GM23338 (cell line): ENCODE measurements at regions not wholly inside any gene's neighbourhood (a gene's known extent, or its start where the extent isn't known, plus 50 kb on each side); places are given as distances from the start of the nearest gene placed in this dataset.

ENCODE experiments used
- ATAC-seq: fragments of 200-7000 bp; cut with Tn5 transposase; 3 replicates; pipeline ENCODE4 v1.9.1; 2020
- DNase-seq: peaks from one replicate; pipeline ENCODE4 v3.0.0-alpha.2; 2015; ENCODE audit warnings: low spot score
- H2AFZ ChIP-seq: fragments of 200-600 bp; sonication (generic); 2 replicates; pipeline ENCODE4 v1.8.0; 2016; ENCODE audit warnings: antibody characterized with exemption, mild to moderate bottlenecking, moderate library complexity
- H3F3A ChIP-seq: fragments of 200-600 bp; sonication (generic); replicated peaks from 2 replicates; pipeline ENCODE4 v1.8.0; 2017; ENCODE audit warnings: antibody characterized with exemption, mixed run types, low read depth
- H3K27ac ChIP-seq: fragments of 200-600 bp; sonication (generic); 2 replicates; pipeline ENCODE4 v1.6.1; 2016; ENCODE audit warnings: low read depth
- H3K27me3 ChIP-seq: fragments of 200-600 bp; sonication (generic); 2 replicates; pipeline ENCODE4 v1.8.0; 2016; ENCODE audit warnings: mild to moderate bottlenecking, mixed run types, moderate library complexity; ENCODE audit not compliant: insufficient read depth
- H3K36me3 ChIP-seq: fragments of 200-600 bp; sonication (generic); 2 replicates; pipeline ENCODE4 v1.8.0; 2016; ENCODE audit warnings: mild to moderate bottlenecking; ENCODE audit not compliant: insufficient read depth
- H3K4me1 ChIP-seq: fragments of 200-600 bp; sonication (generic); 2 replicates; pipeline ENCODE4 v1.8.0; 2016; ENCODE audit warnings: mild to moderate bottlenecking, moderate library complexity; ENCODE audit not compliant: insufficient read depth
- H3K4me2 ChIP-seq: fragments of 200-600 bp; sonication (generic); 2 replicates; pipeline ENCODE4 v1.7.1; 2017; ENCODE audit warnings: mixed run types
- H3K4me3 ChIP-seq: fragments of 200-600 bp; sonication (generic); 2 replicates; pipeline ENCODE4 v1.6.1; 2016; ENCODE audit warnings: mixed run types
- H3K79me2 ChIP-seq: fragments of 200-600 bp; sonication (generic); replicated peaks from 2 replicates; pipeline ENCODE4 v1.8.0; 2017; ENCODE audit warnings: mild to moderate bottlenecking; ENCODE audit not compliant: insufficient read depth
- H3K9me2 ChIP-seq: fragments of 200-600 bp; sonication (generic); 2 replicates; pipeline ENCODE4 v1.8.0; 2017; ENCODE audit not compliant: insufficient read depth
- H4K20me1 ChIP-seq: fragments of 200-600 bp; sonication (generic); replicated peaks from 2 replicates; pipeline ENCODE4 v1.8.0; 2017; ENCODE audit warnings: mild to moderate bottlenecking; ENCODE audit not compliant: insufficient read depth
- H3K27ac Mint-ChIP-seq: 2 replicates; pipeline ENCODE4 v1.8.0; 2020; ENCODE audit warnings: inconsistent platforms, mild to moderate bottlenecking, moderate library complexity, mixed read lengths
- H3K27me3 Mint-ChIP-seq: 3 replicates; pipeline ENCODE4 v1.8.0; 2022; ENCODE audit warnings: low read depth, mild to moderate bottlenecking, moderate library complexity, mixed read lengths, inconsistent platforms; ENCODE audit not compliant: insufficient read depth, poor library complexity
- H3K36me3 Mint-ChIP-seq: 3 replicates; pipeline ENCODE4 v1.8.0; 2021; ENCODE audit warnings: low read depth, mild to moderate bottlenecking, inconsistent platforms, moderate library complexity, mixed read lengths
- H3K4me1 Mint-ChIP-seq: 3 replicates; pipeline ENCODE4 v1.8.0; 2020; ENCODE audit warnings: mild to moderate bottlenecking, inconsistent platforms, mixed read lengths
- H3K4me3 Mint-ChIP-seq: 3 replicates; pipeline ENCODE4 v1.8.0; 2021; ENCODE audit warnings: moderate library complexity, mild to moderate bottlenecking, inconsistent platforms, mixed read lengths
- H3K9me3 Mint-ChIP-seq: 3 replicates; pipeline ENCODE4 v1.8.0; 2020; ENCODE audit warnings: moderate library complexity, mild to moderate bottlenecking, inconsistent platforms, mixed read lengths
- CREB1 ChIP-seq: fragments of 250-450 bp; sonication (Bioruptor Pico); IDR thresholded peaks from 2 replicates; pipeline ENCODE4 v1.5.0; 2020; ENCODE audit warnings: low read depth, mild to moderate bottlenecking, moderate library complexity
- ETS1 ChIP-seq: IDR thresholded peaks from 2 replicates; pipeline ENCODE4 v1.6.1; 2016; ENCODE audit warnings: antibody characterized with exemption
- EZH2 ChIP-seq: fragments of 200-600 bp; sonication (generic); IDR thresholded peaks from one replicate; pipeline ENCODE4 v1.8.0; 2017; ENCODE audit warnings: antibody characterized with exemption, mild to moderate bottlenecking, low read depth; ENCODE audit not compliant: unreplicated experiment
- JUNB ChIP-seq: IDR thresholded peaks from one replicate; pipeline ENCODE4 v1.6.1; 2016; ENCODE audit warnings: antibody characterized with exemption; ENCODE audit not compliant: unreplicated experiment
- POLR2AphosphoS5 ChIP-seq: IDR thresholded peaks from 2 replicates; pipeline ENCODE4 v1.6.1; 2016; ENCODE audit warnings: antibody characterized with exemption, low read depth
- REST ChIP-seq: IDR thresholded peaks from one replicate; pipeline ENCODE4 v1.6.1; 2018; ENCODE audit warnings: antibody characterized with exemption; ENCODE audit not compliant: unreplicated experiment
- STAT1 ChIP-seq: IDR thresholded peaks from one replicate; pipeline ENCODE4 v1.6.1; 2016; ENCODE audit warnings: antibody characterized with exemption; ENCODE audit not compliant: unreplicated experiment
- ZNF114 ChIP-seq: fragments of 250-450 bp; sonication (Bioruptor Pico); IDR thresholded peaks from 2 replicates; pipeline ENCODE4 v1.5.0; 2020; ENCODE audit warnings: mild to moderate bottlenecking, moderate library complexity
- ZNF331 ChIP-seq: fragments of 250-450 bp; sonication (Bioruptor Pico); IDR thresholded peaks from 2 replicates; pipeline ENCODE4 v1.5.0; 2020; ENCODE audit warnings: low read depth, mild to moderate bottlenecking, moderate library complexity
- ZNF462 ChIP-seq: fragments of 250-450 bp; sonication (Bioruptor Pico); IDR thresholded peaks from 2 replicates; pipeline ENCODE4 v1.5.0; 2020; ENCODE audit warnings: mild to moderate bottlenecking, moderate library complexity

- no peak for TF ChIP-seq ZNF462 (CRISPR knock-in tag)
- TF ChIP-seq EZH2 = no peak
- no peak for TF ChIP-seq ETS1
These were observed 565.8 kb upstream of the PKN2 start (continued) for GRCh38 chr1:88118176-88118845.

- no peak overlapping the region for H3K4me3 Mint-ChIP-seq
- no peaks in the 10 kb centered on the region for H3K36me3 Mint-ChIP-seq
- Histone ChIP-seq H2AFZ (peak overlapping the region; percentile 40; the same call in 1 of the 2 replicates), H3K4me2 (no peak overlapping the region), H3K27me3 (no peaks in the 10 kb centered on the region), H3K36me3 (no peaks in the 10 kb centered on the region), H3K4me3 (no peak overlapping the region), H3K4me1 (no peaks in the 10 kb centered on the region), H3K79me2 (no peaks in the 10 kb centered on the region), H3K9me2 (0 out of 2 replicates have a peak, but pooled peaks cover 2% of the 10 kb centered on the region), H3K27ac (no peak overlapping the region), H4K20me1 (no peaks in the 10 kb centered on the region), H3F3A (no peaks in the 10 kb centered on the region)
- H3K27me3 Mint-ChIP-seq = no peaks in the 10 kb centered on the region
- ATAC-seq = no peak
- H3K4me1 Mint-ChIP-seq = peaks cover 4% of the 10 kb centered on the region; the same call in 1 of the 3 replicates
- DNase-seq = no peak
- no peaks in the 10 kb centered on the region for H3K9me3 Mint-ChIP-seq
- no peak overlapping the region for H3K27ac Mint-ChIP-seq
- TF ChIP-seq REST (no peak), ETS1 (no peak), STAT1 (no peak), ZNF114 (no peak), CREB1 (CRISPR knock-in tag) (no peak), JUNB (no peak), ZNF331 (CRISPR knock-in tag) (no peak), POLR2AphosphoS5 (no peak), EZH2 (no peak)
These were observed 559.5 kb upstream of the PKN2 start for GRCh38 chr1:88124614-88125013.
